GM18520 (cell line): ENCODE measurements at regions not wholly inside any gene's neighbourhood (a gene's known extent, or its start where the extent isn't known, plus 50 kb on each side); places are given as distances from the start of the nearest gene placed in this dataset.
"Not testable (repeated sequence)": the region's sequence is repeated elsewhere in the genome, so short reads cannot be mapped to it uniquely, and the experiment has no call there.

ENCODE experiments used
- ATAC-seq: cut with Tn5 transposase; IDR thresholded peaks from one replicate; pipeline ENCODE4 v1.9.1; 2021; ENCODE audit not compliant: unreplicated experiment

GRCh38 chr9:108430655-108431054, 425.1 kb downstream of the ACTL7B start:
- ATAC-seq = no peak

GRCh38 chr9:108427751-108428150, 428.0 kb downstream of the ACTL7B start:
- no peak for ATAC-seq

- ATAC-seq = not testable (repeated sequence)
Observed at GRCh38 chr9:108426421-108426940, 429.3 kb downstream of the ACTL7B start.

- ATAC-seq = no peak
Observed at GRCh38 chr9:108423433-108423832, 432.4 kb downstream of the ACTL7B start.

- ATAC-seq = no peak
Observed at GRCh38 chr9:108419379-108419778, 436.4 kb downstream of the ACTL7B start.

- no peak for ATAC-seq
Observed at GRCh38 chr9:108417726-108418125, 438.1 kb downstream of the ACTL7B start.

- no peak for ATAC-seq
Observed at GRCh38 chr9:108417312-108417711, 438.5 kb downstream of the ACTL7B start.

- no peak for ATAC-seq
Observed at GRCh38 chr9:108416324-108416723, 439.5 kb downstream of the ACTL7B start.

- ATAC-seq = no peak
Observed at GRCh38 chr9:108413809-108414208, 442.0 kb downstream of the ACTL7B start.

GRCh38 chr9:108412755-108413154, 443.0 kb downstream of the ACTL7B start:
- ATAC-seq = no peak

- ATAC-seq = no peak
Observed at GRCh38 chr9:108411632-108412031, 444.2 kb downstream of the ACTL7B start.

- ATAC-seq = no peak
Observed at GRCh38 chr9:108410161-108410560, 445.6 kb downstream of the ACTL7B start.

GRCh38 chr9:108400297-108400696, 455.5 kb downstream of the ACTL7B start:
- ATAC-seq = no peak

- ATAC-seq = no peak
Observed at GRCh38 chr9:108399851-108400250, 455.9 kb downstream of the ACTL7B start.

- no peak for ATAC-seq
Observed at GRCh38 chr9:108397286-108397685, 458.5 kb downstream of the ACTL7B start.

GRCh38 chr9:108396611-108397010, 459.2 kb downstream of the ACTL7B start:
- no peak for ATAC-seq

- ATAC-seq = no peak
Observed at GRCh38 chr9:108396193-108396592, 459.6 kb downstream of the ACTL7B start.

GRCh38 chr9:108395421-108395820, 460.4 kb downstream of the ACTL7B start:
- ATAC-seq = no peak

- no peak for ATAC-seq
Observed at GRCh38 chr9:108394726-108395125, 461.1 kb downstream of the ACTL7B start.

- ATAC-seq = not testable (repeated sequence)
Observed at GRCh38 chr9:108393481-108394001, 462.2 kb downstream of the ACTL7B start.

- no peak for ATAC-seq
Observed at GRCh38 chr9:108392877-108393276, 462.9 kb downstream of the ACTL7B start.

- ATAC-seq = peak; percentile 50
Observed at GRCh38 chr9:108389056-108389455, 466.7 kb downstream of the ACTL7B start.

- ATAC-seq = no peak
Observed at GRCh38 chr9:108386859-108387384, 468.9 kb downstream of the ACTL7B start.
